ENCODE measurements at regions not wholly inside any gene's neighbourhood (a gene's known extent, or its start where the extent isn't known, plus 50 kb on each side); places are given as distances from the start of the nearest gene placed in this dataset.

GRCh38 chr13:73399347-73400216 lies 340.8 kb downstream of the KLF5 start:
- ChIA-PET CTCF (interaction anchor here (0.9 kb wide), 1 partner anchor 9 kb away, joined by 3 read pairs; no protein-coding TSS in a partner anchor), POLR2A (no interaction called here)
- Histone ChIP-seq H3K9me3 (ENCODE audit: control insufficient read depth, insufficient read depth, low read depth, low read length) (no peaks in the 10 kb centered on the region), H3K27ac (ENCODE audit: extremely low read depth, low read depth, low read length) (no peak overlapping the region), H3K36me3 (ENCODE audit: control insufficient read depth in 2 of 2, insufficient read depth in 1 of 2, low read length in 2 of 2) (no peaks in the 10 kb centered on the region), H3K4me3 (ENCODE audit: low read depth, low read length) (no peak overlapping the region), H3K4me1 (ENCODE audit: control insufficient read depth, insufficient read depth, low read length) (no peaks in the 10 kb centered on the region)
- no peak for TF ChIP-seq FEZF1 (tag by site-specific recombination; IDR thresholded peaks at IDR 0.05)
- TF ChIP-seq ZNF645 (tag by site-specific recombination; IDR thresholded peaks at IDR 0.05) = no peak
- no peak for TF ChIP-seq ZNF830 (tag by site-specific recombination; IDR thresholded peaks at IDR 0.05; ENCODE audit: low read depth)
- TF ChIP-seq ZNF529 (tag by site-specific recombination; IDR thresholded peaks at IDR 0.05; ENCODE audit: insufficient replicate concordance) = no peak
- TF ChIP-seq ZNF174 (tag by site-specific recombination; IDR thresholded peaks at IDR 0.05) = no peak
- TF ChIP-seq MEIS1 (CRISPR knock-in tag; IDR thresholded peaks at IDR 0.05; ENCODE audit: borderline replicate concordance) = no peak
- no peak for TF ChIP-seq ZBTB26 (tag by site-specific recombination; optimal IDR thresholded peaks at IDR 0.05)
- no peak for TF ChIP-seq ZNF837 (tag by site-specific recombination; IDR thresholded peaks at IDR 0.05)
- TF ChIP-seq GFI1B (tag by site-specific recombination; IDR thresholded peaks at IDR 0.05) = no peak
- TF ChIP-seq ZNF514 (tag by site-specific recombination; IDR thresholded peaks at IDR 0.05) = no peak
- no peak for TF ChIP-seq ZNF398 (tag by site-specific recombination; IDR thresholded peaks at IDR 0.05)
- no peak for TF ChIP-seq BCL11B (tag by site-specific recombination; IDR thresholded peaks at IDR 0.05; ENCODE audit: low read depth)
- TF ChIP-seq ZNF138 (tag by site-specific recombination; IDR thresholded peaks at IDR 0.05; ENCODE audit: borderline replicate concordance) = no peak

- POLR2A ChIA-PET = no interaction called here
- CTCF ChIA-PET = interaction anchor here (0.6 kb wide), 1 partner anchor 45 kb away, joined by 5 read pairs; no protein-coding TSS in a partner anchor
- Histone ChIP-seq H3K4me3 (ENCODE audit: low read depth, low read length) (no peak overlapping the region), H3K9me3 (ENCODE audit: control insufficient read depth, insufficient read depth, low read depth, low read length) (no peaks in the 10 kb centered on the region), H3K4me1 (ENCODE audit: control insufficient read depth, insufficient read depth, low read length) (no peaks in the 10 kb centered on the region), H3K27ac (ENCODE audit: extremely low read depth, low read depth, low read length) (no peak overlapping the region), H3K36me3 (ENCODE audit: control insufficient read depth in 2 of 2, insufficient read depth in 1 of 2, low read length in 2 of 2) (no peaks in the 10 kb centered on the region)
- TF ChIP-seq ZNF513 (tag by site-specific recombination; IDR thresholded peaks at IDR 0.05) = no peak
- TF ChIP-seq ZBTB7A (tag by site-specific recombination; IDR thresholded peaks at IDR 0.05; ENCODE audit: low read depth) = no peak
- TF ChIP-seq ZNF37A (tag by site-specific recombination; IDR thresholded peaks at IDR 0.05) = no peak
- no peak for TF ChIP-seq ZNF362 (tag by site-specific recombination; IDR thresholded peaks at IDR 0.05)
- no peak for TF ChIP-seq ZNF623 (tag by site-specific recombination; IDR thresholded peaks at IDR 0.05)
- TF ChIP-seq ZNF2 (tag by site-specific recombination; IDR thresholded peaks at IDR 0.05) = no peak
- TF ChIP-seq SCRT1 (tag by site-specific recombination; IDR thresholded peaks at IDR 0.05; ENCODE audit: borderline replicate concordance) = no peak
- TF ChIP-seq ZNF169 (tag by site-specific recombination; IDR thresholded peaks at IDR 0.05) = no peak
These were observed 338.9 kb downstream of the KLF5 start for GRCh38 chr13:73397496-73398305.

All from HEK293 (cell line).